ENCODE measurements at regions not wholly inside any gene's neighbourhood (a gene's known extent, or its start where the extent isn't known, plus 50 kb on each side); places are given as distances from the start of the nearest gene placed in this dataset.

GRCh38 chr16:80274576-80275191, 266.1 kb upstream of the DYNLRB2 start:
- no peak for TF ChIP-seq CTCF (IDR thresholded peaks at IDR 0.05; ENCODE audit: low read depth, low read length, poor library complexity, severe bottlenecking)
- TF ChIP-seq EZH2phosphoT487 (IDR thresholded peaks at IDR 0.05; ENCODE audit: borderline replicate concordance, low read length), result no peak

All from DOHH2 (cell line).